GM10847 (cell line): ENCODE measurements at regions not wholly inside any gene's neighbourhood (a gene's known extent, or its start where the extent isn't known, plus 50 kb on each side); places are given as distances from the start of the nearest gene placed in this dataset.

ENCODE experiments used
- POLR2A ChIP-seq: IDR thresholded peaks from 2 replicates; pipeline ENCODE4 v1.6.1; 2011; ENCODE audit not compliant: insufficient read length; ENCODE audit errors: extremely low read depth

DNA sequence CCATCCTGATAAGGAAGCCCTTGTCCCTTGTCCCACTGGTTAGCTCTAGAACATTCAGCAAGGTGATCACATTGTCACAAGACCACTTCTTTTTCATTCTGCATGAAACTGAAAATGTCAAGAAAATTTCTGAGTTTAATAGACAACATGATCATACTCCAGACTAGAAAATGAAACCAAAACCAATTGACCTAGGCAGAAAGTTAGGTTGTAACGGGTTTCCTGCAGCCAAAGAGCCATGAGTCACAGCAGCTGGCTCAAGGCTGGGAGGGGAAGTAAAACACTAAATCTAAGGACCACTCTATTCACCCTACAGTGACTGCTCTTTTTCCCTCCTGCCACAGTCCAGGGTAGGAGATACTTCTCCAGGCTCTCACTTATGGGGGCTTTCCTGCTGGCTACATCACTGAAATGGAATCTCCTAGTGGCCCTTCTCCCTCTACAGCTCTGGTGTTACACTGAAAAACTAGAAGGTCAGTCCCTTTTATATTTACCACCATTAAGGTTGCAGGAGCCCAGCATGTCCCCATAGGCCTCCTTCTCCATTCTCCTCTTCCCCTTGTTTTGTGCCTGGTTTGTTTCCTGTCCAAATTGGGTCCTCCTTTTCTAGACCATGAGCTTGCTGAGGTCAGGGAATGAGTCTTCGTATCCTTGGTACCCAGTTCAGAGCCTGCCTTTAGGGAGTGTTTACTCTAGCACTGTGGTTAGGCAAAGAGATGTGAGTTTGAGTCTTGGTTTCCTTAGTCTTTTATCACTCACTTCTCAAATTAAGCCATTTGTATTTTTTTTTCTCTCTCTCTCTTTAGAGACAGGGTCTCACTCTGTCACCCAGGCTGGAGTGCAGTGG, 236.5 kb upstream of the JUN start:
- TF ChIP-seq POLR2A, result no peak

DNA sequence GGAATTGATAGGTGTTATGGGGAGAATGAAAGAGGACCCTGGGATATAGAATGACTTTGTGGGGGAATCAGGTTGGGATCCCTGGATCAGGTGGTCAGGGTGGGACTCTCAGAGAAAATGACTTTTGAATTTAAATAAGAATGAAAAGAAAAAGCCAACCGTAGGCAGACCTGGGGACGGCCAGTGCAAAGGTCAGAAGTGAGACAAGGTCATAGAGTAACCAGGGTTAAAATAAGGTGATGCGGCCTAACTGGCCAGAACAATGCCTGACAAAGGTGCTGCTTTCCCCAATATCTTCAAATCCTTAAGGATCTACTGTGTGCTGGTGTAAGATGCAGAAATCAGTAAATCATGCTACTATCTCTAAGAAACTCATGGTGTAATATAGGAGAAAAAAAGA, 238.4 kb upstream of the JUN start:
- no peak for TF ChIP-seq POLR2A

DNA sequence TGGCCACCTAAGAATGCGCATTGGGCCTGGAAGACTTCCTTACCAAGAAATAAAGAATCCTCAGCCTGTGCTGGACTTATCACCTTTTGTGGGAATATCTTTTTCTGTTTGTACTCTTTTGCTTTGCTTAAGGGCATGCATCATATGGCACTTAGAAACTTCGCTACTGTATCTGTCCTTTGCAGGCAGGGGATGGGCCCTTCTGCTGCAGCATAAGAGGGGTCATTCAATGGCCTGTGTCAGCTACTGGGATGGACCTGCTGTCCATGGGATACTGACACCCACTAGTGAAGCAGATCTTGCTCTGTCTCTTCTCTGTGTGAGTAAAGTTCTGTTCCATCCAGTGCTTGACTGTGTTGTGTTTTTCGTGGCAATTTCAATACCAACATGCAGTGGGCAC, 239.0 kb upstream of the JUN start:
- TF ChIP-seq POLR2A, result no peak

DNA sequence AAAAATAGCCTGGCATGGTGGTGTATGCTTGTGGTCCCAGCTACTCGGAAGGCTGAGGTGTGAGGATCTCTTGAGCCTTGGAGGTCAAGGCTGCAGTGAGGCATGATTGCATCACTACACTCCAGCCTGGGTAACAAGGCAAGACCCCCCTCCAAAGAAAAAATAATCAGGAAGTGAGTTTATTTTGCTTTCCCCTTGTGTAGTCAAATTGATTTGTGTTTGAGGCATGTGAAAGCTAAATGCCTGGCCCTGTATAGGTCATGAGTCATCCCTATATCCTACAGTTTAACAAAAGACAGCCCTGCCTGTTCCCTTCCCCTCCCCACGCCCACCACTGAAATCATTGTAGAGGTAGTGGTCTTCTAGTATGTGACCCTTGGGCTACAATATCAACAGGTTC, 241.4 kb upstream of the JUN start:
- TF ChIP-seq POLR2A, result no peak

DNA sequence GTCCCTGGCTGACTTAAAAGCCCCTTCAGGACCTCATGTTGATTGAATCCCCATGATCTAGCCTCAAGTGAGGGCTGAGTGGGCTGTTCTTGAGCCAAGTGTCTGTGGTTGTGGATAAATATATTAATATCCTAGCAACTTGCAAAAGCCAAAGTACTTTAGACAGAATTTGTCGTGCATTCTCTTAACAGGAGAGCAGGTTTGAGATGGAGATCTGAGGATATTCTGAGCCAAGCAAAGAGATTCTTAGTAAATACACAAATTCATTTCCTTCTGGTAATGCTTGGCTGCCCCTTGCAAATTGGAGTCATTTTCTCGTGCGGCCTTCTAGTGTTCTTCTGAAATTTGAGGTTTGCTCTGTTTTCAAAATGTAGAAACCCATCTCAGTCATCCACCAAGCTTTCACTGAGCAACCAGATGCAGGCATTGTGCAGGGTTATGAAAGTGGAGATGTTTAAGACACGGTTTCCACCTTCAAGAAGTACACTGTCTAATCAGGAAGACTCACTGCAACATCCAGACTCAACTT, 242.1 kb upstream of the JUN start:
- TF ChIP-seq POLR2A, result no peak

DNA sequence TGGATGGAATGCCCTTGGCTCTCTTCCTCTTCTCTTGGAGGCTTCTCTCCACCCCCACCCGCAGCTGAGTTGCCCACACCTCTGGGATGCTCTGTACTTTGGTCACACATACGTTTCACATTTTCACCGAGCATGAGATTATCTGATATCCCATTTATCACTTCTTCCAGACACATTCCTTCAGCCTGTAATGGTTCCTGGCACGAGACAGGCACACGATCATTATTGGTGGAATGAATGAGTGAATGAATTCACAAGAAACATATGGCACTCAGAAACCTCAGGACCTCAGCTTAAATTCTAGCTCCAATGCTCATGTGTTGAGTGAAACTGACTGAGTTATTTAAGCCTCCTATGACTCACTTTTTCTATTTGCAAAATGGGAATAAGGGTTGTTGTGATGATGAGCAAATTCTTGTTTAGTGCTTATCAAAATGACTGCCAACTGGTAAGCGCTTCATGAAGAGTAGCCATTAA, 242.7 kb upstream of the JUN start:
- no peak for TF ChIP-seq POLR2A

DNA sequence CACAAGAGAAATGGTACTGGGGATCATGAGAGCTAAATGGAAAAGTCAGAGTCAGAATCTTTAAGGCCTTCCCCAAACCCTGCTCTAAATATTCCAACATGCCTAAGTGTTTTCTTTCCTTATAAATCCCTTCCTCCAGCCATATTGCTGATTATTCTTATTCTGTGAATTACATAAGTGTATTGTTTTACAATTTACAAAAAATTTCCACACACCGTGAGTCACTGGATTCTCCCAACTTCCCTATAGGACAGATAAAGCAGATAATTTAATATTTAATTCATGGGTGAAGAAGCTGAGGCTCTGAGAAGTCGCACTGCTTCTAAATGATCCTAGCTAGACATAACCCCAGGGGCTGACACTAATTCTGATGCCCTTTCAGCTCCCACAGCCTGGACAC, 243.3 kb upstream of the JUN start:
- no peak for TF ChIP-seq POLR2A

DNA sequence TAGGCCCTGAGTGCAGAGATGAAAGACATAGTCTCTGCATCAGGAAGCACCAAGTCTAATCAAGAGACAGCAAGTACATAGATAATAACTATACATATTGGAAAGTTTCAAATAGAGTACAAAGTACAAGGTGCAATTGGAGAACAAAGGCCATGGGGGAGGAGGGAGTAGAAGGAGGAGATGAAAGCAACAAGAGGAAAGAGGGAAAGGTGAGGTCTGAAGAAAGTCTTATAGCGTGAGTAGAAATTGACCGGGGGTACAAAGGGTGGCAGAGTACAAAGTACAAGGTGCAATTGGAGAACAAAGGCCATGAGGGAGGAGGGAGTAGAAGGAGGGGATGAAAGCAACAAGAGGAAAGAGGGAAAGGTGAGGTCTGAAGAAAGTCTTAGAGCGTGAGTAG, 244.2 kb upstream of the JUN start:
- TF ChIP-seq POLR2A, result no peak

DNA sequence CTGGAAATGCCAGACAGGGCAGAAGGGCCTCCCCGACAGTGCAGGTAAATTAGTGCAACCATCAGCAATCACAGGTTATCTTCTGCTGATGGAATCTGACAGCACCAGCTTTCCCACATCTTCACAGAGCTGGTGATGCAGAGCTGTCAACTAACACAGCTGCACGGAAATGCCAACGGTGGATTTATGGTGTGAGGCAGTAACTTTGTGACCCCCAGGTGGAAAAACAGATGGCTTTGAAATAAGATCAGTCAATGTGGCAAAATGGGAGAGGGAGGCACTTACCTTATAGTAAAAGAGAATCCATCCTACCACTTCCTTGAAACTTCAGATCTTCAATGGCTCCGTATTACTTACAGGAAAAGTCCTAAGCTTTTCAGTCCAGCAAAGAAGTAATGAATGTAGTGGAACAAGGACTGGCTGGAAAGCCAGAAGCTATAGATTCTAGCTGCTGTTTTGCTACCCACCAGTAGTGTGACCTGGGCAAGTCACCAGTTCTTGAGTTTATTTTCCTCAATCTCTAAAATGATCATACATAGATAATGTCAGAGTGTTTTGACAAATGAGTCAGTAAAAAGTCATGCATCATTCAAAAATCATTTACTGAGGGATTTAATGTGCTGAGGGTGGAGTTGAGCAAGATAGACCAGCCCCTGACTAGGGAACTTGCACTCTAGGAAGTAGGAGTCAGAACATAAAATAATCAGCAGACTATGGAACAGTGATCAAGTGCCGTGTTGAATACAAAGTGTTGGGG, 245.7 kb upstream of the JUN start:
- TF ChIP-seq POLR2A, result no peak

DNA sequence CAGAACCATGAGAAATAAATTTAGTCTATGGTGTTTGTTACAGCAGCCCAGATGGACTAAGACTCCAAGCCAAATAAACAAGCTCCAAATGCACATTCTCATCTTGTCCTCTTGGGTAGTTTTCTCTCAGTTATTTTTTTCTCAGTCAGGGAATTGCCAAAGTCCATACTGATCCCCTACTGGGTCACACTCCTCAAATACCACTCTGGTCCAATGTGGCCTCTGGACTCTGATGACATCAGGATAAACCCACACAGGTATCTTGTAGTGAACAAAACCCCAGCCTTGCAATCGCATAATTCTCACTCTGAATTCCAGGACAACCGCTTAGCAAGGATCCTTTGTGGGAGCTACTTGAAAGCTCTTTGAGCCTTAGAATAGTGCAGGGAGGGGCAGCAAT, 248.4 kb upstream of the JUN start:
- TF ChIP-seq POLR2A, result no peak

DNA sequence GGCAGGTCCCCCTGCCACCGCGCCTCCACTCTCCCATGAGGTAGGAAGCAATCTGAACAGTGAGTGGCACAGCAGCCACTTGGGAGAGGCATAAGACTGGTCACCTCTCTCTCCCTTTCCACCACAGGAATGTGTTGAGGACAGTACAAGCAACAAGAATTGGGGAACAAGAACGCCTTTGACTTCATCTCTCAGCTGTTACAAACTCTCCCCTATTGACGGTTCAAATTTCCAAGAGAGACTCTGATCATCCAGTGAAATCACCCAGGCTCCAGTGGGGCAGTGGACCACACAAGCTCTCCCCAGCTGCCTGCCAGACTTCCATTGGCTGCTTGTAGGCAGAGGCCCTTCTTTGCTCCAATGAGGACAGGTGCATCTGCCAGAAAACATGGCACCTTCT, 249.9 kb upstream of the JUN start:
- no peak for TF ChIP-seq POLR2A

DNA sequence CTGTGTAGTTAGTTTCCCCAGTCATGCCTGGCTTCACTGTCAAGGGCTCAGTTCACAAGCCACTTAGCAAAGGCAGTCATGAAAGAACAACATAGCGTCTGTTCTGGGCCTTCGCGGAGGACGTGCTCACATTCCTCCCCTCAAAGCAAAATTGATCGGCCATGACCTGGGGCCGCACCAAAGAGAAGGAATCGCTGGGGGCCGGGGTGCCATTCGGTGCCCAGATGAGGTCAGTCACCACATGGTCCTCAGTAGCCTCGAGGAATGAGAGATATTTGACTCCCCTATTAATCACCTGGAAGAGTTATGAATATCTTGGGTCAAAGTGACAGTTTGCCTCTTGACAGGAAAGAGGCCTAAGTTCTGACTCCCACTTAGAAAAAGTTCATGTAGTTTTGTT, 251.1 kb upstream of the JUN start:
- TF ChIP-seq POLR2A, result no peak

DNA sequence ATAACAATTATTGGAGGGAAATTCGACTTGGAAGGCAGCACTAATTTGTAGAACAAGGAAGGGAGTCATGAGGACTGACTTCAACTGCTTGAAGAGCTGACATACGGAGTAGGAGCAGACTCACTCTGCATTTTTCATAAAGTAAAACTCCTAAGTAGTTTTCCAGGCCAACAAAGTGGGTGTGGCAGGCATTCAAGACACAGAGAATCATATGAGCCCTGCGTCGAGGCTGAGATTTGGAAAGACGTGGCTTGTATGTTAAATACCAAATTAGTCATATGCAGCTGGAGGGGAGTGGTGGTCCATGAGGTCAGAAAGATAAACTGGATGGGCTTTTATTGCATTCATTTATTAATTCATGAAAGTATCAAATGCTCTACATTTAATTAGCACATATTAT, 255.7 kb upstream of the JUN start:
- TF ChIP-seq POLR2A, result no peak

DNA sequence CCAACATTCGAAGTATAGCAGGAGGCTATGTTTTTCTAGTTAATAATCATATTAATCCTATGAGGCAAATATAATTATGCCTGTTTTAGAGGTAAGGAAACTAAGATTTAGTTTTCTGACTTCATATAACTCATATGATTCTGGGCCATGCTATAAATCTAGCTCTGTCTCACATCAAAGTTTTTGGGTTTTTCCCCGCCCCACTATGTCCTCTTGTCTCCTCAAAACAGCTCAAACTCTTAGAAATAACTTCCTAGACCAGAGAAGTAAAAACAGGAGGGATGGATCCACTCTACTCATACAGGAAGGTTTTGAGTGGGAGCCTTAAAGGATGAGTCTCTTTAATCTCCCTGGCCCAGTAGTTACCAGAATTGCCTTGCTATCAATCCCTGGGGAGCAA, 256.4 kb upstream of the FGGY start:
- no peak for TF ChIP-seq POLR2A

DNA sequence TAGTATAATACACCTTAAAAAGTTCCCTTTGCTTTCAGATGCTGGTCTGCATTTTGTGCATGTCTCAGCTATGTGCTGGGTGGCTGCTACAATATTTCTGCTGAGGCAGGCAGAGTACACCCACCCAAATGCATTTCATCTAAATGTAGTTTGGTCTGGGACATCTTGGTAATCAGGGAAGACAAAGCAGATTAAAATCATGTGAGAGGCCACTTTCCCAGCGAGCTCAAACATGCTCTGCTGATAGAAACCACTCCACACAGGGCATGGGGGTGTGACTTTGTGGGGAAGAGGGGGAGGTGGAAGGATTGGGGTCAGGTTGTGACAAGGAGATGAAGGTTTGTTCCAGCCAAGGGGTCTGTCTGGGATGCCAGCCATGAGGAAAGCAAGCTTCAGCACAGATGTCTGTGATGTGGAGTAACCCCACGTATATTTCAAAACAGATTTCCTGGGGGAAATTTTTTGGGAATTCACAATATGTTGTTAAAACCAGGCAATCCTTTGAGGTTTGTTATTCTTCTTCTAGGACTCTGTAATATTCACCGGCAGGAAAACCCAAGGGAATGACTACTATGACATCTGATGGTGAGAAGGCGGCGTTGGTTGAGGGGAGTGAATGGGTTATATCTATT, 255.1 kb upstream of the FGGY start:
- no peak for TF ChIP-seq POLR2A

DNA sequence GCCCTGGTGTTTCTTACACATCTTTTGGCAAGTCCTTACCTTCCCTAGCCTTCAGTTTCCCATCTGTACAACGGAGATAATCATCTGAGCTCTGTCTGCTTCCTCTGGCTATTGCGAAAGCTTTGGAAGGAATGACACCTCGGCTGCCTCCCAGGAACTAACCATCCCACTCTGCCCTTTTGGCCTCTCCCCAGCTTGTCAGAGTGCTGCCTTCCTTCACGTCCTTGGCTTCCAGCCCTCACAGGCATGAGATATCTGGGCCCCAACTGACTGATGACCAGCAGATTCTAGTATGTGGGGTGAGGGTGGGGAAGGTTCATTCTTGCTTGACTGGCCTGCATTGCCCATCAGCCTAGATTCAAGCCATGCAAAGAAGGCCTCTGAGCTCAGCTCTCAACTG, 253.1 kb upstream of the FGGY start:
- no peak for TF ChIP-seq POLR2A
